ENCODE measurements at regions not wholly inside any gene's neighbourhood (a gene's known extent, or its start where the extent isn't known, plus 50 kb on each side); places are given as distances from the start of the nearest gene placed in this dataset.

DNA sequence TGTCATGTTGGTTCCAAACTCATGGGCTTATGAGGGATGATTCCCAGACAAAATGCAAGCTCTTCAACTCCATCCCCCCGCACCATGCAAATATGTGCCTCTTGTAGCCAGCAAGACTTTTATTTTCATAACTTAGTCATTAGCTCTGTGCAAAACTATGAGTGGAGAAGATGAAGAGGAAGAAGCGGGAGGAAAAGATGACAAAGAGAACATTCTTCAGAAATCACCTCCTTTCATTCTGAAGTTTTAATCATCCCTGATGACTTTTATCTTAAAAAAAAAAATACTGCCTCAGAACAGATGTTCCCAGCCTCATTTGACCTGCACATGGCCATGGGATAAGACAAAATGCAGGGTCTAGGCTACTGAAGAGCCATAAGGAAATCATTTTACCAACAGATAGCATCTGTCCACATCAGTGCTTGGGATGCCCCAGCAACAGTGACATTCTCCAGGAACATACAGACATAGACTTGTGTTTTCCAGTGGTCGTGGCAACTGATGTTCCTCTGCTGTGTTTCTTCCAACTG lies 145.5 kb downstream of the WNT5A start:
- no peak for DNase-seq

GRCh38 chr3:55339819-55340218 lies 147.3 kb downstream of the WNT5A start:
- DNase-seq: no peak

- DNase-seq: no peak
These were observed 147.7 kb downstream of the WNT5A start for GRCh38 chr3:55339390-55339789.

- DNase-seq: no peak
These were observed 149.4 kb downstream of the WNT5A start for GRCh38 chr3:55337641-55338180.

GRCh38 chr3:55333923-55334322 lies 153.2 kb downstream of the WNT5A start:
- DNase-seq: no peak

GRCh38 chr3:55333046-55333445 lies 154.1 kb downstream of the WNT5A start:
- DNase-seq: no peak

DNA sequence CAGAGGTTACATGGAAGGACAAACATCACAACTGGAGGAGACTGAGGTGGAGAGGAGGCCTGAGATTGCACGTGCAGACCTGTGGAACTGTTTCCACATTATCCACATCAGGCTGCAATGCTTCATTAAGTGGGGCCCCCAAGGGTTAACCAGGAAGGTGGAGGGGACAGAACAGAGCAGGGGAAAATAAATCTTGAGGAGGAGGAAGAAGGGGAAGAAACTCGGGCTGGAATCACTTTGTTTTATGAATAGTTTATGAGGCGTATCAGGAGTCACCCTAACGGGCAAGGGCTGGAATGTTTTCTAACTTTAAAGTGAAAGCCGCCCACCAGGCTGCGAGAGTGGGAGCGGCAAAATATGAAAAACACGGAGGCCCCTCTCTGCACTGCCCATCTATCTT lies 154.9 kb downstream of the WNT5A start:
- no peak for DNase-seq

DNA sequence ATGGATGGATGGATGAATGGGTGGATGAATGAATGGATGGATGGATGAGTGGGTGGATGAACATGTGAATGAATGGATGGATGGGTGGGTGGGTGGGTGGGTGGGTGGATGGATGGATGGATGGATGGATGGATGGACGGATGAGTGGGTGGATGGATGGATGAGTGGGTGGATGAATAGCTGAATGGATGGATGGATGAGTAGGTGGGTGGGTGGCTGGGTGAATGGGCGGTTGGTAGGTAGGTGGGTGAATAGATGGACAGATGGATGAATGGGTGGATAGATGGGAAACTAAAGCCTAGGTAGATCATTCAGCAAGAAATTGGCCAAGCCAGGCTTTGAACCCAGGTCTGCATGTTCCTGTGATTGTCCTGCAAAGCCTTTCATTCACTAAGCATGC lies 155.6 kb downstream of the WNT5A start:
- no peak for DNase-seq

GRCh38 chr3:55330756-55331155 lies 156.3 kb downstream of the WNT5A start:
- no peak for DNase-seq

DNA sequence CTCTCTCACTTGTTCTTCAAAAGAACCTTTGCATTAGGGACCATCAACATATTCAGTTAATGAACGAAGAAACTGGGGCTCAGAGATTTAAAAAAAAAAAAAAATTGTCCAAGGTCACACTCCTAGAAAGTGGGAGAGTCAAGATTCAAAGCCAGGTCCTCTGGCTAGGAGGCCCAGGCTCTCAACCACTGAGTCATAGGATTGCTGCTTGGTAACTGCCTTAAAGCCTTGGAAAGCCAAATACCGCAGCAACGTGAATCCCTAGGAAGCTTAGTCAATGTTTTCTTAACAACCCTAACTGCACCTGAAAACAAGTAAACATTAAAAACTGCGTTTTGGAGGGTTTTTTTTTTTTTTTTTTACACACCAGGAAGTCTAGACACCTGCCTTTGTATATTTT lies 156.8 kb downstream of the WNT5A start:
- DNase-seq: no peak

DNA sequence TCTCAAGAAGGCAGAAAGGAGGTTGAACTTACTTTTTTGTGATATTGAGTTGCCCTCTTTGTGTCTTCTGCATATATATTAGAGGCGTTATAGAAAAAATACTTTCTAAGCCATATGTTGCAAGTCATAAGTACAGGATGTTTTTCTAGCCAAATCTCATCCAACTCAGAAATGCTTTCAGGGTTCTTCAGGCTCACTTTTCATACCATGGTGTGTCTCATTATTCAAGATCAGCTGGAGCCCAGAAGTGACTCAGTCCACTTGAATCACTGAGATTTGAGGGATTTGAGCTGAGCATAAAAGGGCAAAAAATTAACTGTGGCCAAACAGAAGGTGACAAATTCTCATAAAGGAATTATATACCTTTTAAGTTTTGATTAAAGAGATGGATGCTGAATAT lies 157.3 kb downstream of the WNT5A start:
- DNase-seq: no peak

DNA sequence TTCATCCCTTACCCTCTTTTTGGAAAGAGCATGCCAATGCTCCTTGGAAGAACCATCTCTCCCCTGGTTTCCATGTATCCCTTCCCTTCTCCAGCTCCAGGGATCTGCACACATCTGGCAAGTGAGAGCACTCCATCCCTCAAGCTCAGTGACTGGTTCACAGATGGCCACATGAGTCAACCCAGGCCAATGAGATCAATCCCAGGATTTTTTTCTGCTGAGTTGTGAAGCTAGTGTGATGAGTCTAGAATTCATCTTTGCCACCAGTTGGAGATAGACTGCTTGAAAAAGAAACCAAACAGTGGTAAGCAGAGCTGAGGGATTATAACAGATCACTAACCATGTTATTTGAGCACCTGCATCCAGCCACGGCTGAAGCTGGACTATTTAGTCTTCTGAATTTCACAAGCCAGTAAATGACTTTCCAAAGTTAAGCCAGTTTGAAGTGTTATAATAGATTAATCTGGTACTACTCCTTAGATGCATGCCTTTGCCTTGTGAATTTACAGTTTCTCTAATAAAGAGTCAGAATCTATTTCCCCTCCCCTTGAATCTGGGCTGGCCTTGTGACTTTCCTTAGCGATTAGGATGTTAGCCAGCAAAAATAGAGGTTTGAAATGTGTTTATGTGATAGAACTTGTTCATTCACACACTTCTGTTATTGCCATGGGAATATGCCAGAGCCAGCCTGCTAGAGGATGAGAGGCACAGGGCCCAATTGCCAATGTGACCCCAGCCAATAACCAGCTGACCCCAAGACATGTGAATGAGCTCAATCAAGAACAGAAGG lies 159.8 kb downstream of the WNT5A start:
- DNase-seq: no peak

DNA sequence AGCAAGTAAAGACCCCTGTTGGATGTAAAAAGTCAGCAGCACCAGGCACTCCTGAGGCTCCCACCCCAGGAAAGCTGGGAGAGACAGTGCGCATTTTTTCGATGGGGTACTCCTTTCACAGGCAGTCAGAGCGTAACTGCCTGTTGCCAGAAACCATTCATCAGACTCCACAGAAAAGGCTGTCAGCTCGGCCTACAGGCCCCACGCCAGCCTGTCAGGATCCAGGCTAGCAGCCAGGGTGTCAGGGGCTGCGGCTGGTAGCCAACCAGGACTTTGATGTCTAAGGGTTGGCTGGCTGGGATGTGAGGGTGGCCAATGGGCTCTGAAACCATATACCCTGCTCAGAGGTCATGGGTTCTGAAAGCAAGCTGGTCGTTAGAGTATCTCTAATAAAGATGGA lies 164.5 kb downstream of the WNT5A start:
- DNase-seq: no peak

GRCh38 chr3:55320928-55321327 lies 166.2 kb downstream of the WNT5A start:
- no peak for DNase-seq

- DNase-seq: no peak
These were observed 171.7 kb downstream of the WNT5A start for GRCh38 chr3:55315396-55315795.

- no peak for DNase-seq
These were observed 173.4 kb downstream of the WNT5A start for GRCh38 chr3:55313666-55314065.

- DNase-seq: no peak
These were observed 177.8 kb downstream of the WNT5A start for GRCh38 chr3:55309336-55309735.

DNA sequence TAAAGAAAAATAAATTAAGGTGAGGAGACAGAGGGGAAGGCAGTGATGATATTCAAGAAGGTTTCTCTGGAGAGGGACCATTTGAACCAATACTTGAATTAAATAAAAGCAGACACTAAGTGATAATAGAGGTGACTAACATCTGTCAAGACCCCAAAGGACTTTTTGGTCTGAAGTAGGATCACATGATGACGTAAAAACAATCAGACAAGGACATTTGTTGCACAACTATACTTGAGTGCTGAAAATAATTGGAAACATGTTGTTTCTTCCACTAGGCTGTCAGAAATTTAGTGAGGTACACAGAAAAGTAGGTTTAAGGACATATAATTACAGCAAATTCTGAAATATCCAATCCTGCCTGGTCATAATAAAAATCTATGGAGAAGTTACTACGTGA lies 179.5 kb downstream of the WNT5A start:
- no peak for DNase-seq

DNA sequence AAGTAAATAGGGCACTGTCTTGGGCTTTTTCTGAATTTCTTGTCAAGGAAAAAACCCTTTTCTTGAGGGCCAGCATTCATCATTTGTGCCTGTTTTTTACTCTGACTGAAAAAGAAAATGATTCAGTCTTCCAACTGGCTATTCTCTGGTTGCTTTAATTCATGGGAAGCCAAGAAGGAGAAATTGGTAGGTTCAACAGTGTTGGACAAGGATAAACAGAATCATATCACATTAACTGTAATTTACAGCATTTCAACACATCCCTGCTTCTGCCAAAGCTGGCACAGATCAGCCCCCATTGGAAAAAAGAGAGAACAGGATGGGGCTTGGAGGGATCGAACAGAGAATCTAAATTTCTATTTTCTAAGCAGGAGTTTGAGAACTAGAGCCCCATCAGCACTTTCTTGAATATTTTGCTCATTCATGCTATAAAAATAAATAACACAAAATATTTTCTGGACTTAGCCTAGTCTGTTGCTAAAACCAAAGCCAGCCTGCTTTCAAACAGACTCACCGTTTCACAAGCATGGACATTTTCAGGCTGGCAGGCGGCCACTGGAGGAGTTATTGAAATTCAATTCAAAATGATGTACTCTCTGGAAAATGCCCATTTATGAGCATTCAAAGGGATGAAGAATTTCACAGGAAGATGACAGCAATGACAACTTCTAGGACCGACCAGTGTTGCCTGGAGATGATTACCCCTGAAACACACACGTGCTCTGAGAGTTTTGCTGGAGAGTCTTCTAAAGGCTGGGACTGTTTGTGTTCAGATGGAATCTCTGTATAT lies 181.2 kb downstream of the WNT5A start:
- DNase-seq: no peak

DNA sequence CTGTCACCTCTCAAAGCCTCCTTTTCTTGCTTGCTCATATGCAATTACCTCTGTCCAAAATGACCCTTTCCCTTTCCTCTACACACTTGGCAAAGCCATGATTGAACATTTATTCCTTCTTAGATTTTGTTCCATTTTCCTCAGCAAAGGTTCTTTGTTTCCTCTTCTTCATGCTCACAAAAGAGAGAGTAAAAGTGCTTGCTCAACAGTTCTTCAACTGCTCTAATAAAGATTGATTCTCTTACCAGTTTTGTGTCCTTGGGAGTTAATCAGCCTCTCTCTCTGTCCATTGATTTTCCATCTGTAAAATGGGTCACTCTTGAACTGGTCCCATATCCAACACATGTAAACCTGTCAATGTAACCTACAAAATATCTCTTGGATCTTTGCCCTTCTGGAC lies 186.4 kb downstream of the WNT5A start:
- DNase-seq: no peak

- DNase-seq: no peak
These were observed 189.4 kb downstream of the WNT5A start for GRCh38 chr3:55297706-55298105.

DNA sequence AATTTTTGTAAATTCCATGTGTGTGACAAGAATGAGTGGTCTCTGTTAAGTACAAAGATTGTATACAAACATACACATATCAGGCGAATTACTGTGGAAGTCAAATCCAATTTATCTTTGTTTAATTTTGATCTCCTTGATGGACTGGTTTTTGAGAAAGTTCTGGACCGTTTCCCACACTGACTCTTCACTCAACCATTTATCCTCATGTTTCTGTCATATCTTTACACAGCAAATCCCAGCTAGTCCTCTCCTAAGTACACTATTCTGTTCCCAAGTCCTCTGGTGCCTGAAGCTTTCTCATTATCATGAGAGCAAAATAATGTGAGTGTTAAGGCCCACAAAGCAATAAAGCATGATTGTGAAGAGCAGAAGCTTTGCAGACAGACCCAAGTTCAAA lies 189.9 kb downstream of the WNT5A start:
- no peak for DNase-seq

DNA sequence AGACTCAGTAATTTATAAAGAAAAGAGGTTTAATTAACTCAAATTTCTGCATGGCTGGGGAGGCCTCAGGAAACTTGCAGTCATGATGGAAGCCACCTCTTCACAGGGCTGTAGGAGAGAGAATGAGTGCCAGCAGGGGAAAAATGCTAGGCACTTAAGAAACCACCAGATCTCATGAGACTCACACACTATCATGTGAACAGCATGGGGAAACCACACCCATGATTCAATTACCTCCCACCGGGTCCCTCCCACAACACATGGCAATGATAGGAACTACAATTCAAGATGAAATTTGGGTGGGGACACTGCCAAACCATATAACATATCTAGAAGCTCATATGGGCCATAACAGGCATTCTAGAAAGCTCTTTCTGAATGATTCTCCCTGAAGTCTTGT lies 190.3 kb downstream of the WNT5A start:
- no peak for DNase-seq

DNA sequence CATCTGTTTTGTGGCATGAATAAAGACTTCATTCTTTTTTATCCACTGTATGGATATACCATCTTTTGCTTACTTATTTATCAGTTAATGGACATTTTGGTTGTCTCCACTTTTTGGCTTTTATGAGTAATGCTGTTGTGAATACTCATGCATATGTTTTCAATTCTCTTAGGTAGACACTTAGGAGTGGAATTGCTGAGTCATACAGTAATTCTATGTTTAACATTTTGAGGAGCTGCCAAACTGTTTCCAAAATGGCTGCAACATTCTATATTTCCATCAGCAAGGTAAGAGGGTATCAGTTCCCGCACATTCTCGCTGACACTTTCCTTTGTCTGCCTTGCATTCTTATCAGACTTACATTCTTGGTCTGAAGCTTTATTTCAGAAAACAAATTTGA lies 191.1 kb downstream of the WNT5A start:
- DNase-seq: no peak
